Calu3 (cell line): ENCODE measurements at regions not wholly inside any gene's neighbourhood (a gene's known extent, or its start where the extent isn't known, plus 50 kb on each side); places are given as distances from the start of the nearest gene placed in this dataset.
A peak's percentile ranks its signal among the peaks of the same experiment; 100 is the strongest.

Source experiments
- BruUV-seq: library from RNA; stranded (reverse); fragments of 400-500 nt; replicated peaks from 2 replicates; lab custom pipeline; 2021; lab: Mats Ljungman, UMichigan
- CTCF ChIA-PET: fragments of 300-600 bp; sonication (Branson Sonifier 250); formaldehyde crosslinking; loops from one replicate; lab custom pipeline; 2022; ENCODE audit warnings: antibody characterized with exemption; lab: Charles Lee
- DNase-seq: peaks from one replicate; pipeline ENCODE4 v3.0.0; 2022
- H3K27ac Mint-ChIP-seq: one replicate; pipeline ENCODE4 v1.8.0; 2022; ENCODE audit warnings: mixed read lengths; ENCODE audit not compliant: unreplicated experiment
- H3K27me3 Mint-ChIP-seq: one replicate; pipeline ENCODE4 v1.8.0; 2022; ENCODE audit warnings: mixed read lengths; ENCODE audit not compliant: unreplicated experiment
- H3K36me3 Mint-ChIP-seq: one replicate; pipeline ENCODE4 v1.8.0; 2022; ENCODE audit warnings: mild to moderate bottlenecking, moderate library complexity, mixed read lengths; ENCODE audit not compliant: insufficient read depth, unreplicated experiment
- H3K4me1 Mint-ChIP-seq: one replicate; pipeline ENCODE4 v1.8.0; 2022; ENCODE audit warnings: mild to moderate bottlenecking, low read depth, mixed read lengths; ENCODE audit not compliant: unreplicated experiment
- H3K4me3 Mint-ChIP-seq: one replicate; pipeline ENCODE4 v1.8.0; 2022; ENCODE audit warnings: mild to moderate bottlenecking, low read depth, moderate library complexity, mixed read lengths; ENCODE audit not compliant: unreplicated experiment
- H3K9me3 Mint-ChIP-seq: one replicate; pipeline ENCODE4 v1.8.0; 2022; ENCODE audit warnings: low read depth, mixed read lengths; ENCODE audit not compliant: unreplicated experiment
- intact Hi-C: fragments of 100-400 bp; cut with micrococcal nuclease; formaldehyde crosslinking; loops from one replicate; pipeline ENCODE4 v1.10.0; 2022; ENCODE audit not compliant: unreplicated experiment
- TF ChIP-seq, protein P1 (sequence below): fragments of 200-600 bp; IDR thresholded peaks from one replicate; pipeline ENCODE4 v1.8.0; 2022; ENCODE audit warnings: antibody characterized with exemption; ENCODE audit not compliant: unreplicated experiment

- Mint-ChIP-seq H3K36me3 (peaks cover 11% of the 10 kb centered on the region), H3K27me3 (no peaks in the 10 kb centered on the region), H3K4me1 (peaks cover 72% of the 10 kb centered on the region), H3K27ac (peak overlapping the region; percentile 99), H3K9me3 (no peaks in the 10 kb centered on the region), H3K4me3 (peak overlapping the region; percentile 46)
- CTCF ChIA-PET = interaction anchor here (0.6 to 2.8 kb wide), 12 partner anchors 16 to 393 kb away, joined by 3 to 12 read pairs (median 3); partner anchors contain the start of gene PHLDA1
- intact Hi-C loops = loop anchor here (2.0 to 5.0 kb wide), 7 partner anchors 16 to 380 kb away; no protein-coding TSS in a partner anchor
- TSS peak; percentile 93 for BruUV-seq
- TF ChIP-seq, protein P1, sequence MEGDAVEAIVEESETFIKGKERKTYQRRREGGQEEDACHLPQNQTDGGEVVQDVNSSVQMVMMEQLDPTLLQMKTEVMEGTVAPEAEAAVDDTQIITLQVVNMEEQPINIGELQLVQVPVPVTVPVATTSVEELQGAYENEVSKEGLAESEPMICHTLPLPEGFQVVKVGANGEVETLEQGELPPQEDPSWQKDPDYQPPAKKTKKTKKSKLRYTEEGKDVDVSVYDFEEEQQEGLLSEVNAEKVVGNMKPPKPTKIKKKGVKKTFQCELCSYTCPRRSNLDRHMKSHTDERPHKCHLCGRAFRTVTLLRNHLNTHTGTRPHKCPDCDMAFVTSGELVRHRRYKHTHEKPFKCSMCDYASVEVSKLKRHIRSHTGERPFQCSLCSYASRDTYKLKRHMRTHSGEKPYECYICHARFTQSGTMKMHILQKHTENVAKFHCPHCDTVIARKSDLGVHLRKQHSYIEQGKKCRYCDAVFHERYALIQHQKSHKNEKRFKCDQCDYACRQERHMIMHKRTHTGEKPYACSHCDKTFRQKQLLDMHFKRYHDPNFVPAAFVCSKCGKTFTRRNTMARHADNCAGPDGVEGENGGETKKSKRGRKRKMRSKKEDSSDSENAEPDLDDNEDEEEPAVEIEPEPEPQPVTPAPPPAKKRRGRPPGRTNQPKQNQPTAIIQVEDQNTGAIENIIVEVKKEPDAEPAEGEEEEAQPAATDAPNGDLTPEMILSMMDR = no peak
- DNase-seq = peak; percentile 83
These were observed 129.8 kb upstream of the KRR1 start for GRCh38 chr12:75641031-75641780.

DNA sequence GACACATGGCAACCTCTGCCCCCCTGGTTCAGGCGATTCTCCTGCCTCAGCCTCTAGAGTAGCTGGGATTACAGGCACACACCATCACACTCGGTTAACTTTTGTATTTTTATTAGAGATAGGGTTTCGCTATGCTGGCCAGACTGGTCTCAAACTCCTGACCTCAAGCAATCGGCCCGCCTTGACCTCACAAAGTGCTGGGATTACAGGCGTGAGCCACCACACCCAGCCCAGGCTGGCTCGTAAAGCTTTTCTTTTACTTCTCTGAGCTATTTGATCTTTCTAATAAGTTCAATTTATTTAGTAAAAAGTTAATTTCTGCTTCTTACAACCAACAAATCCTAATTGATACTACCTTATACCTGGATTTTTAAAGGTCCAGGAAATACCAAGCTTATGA is 127.4 kb upstream of the KRR1 start:
- Mint-ChIP-seq H3K9me3 (no peaks in the 10 kb centered on the region), H3K36me3 (peaks cover 11% of the 10 kb centered on the region), H3K27me3 (no peaks in the 10 kb centered on the region), H3K4me1 (peaks cover 87% of the 10 kb centered on the region), H3K27ac (peak overlapping the region; percentile 99), H3K4me3 (no peak overlapping the region)
- TF ChIP-seq, protein P1 = no peak
- CTCF ChIA-PET = interaction anchor here (0.7 to 1.2 kb wide), 5 partner anchors 72 to 374 kb away, joined by 3 to 4 read pairs (median 3); no protein-coding TSS in a partner anchor
- DNase-seq = peak; percentile 28
- intact Hi-C loops = loop anchor here (2.0 to 5.0 kb wide), 3 partner anchors 84 to 189 kb away; no protein-coding TSS in a partner anchor
- BruUV-seq = no TSS peak

DNA sequence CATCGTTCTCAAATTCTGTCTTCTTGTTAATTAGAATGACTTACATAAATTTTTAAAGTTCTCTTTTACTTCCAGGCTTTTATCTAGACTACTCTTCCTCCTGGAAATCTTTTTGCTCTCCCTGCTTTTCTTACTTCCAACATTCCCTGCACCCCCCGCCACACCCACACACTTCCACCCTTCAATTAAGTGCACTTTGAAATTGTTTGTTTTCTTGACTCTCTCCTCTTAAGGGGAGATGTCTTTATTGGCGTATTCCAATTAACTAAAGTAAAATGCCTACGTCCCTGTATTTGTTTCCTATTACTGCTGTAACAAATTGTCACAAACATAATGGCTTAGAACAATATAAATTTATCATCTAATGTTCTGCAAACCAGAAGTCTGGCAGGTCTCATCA is 125.2 kb upstream of the KRR1 start:
- DNase-seq = no peak
- H3K4me3 Mint-ChIP-seq = no peak overlapping the region
- intact Hi-C loops = loop anchor here (5.0 kb wide), 2 partner anchors 109 to 191 kb away; no protein-coding TSS in a partner anchor

More for the DNA sequence above, 125.2 kb upstream of the KRR1 start:
- peaks cover 11% of the 10 kb centered on the region for H3K36me3 Mint-ChIP-seq
- H3K27me3 Mint-ChIP-seq = no peaks in the 10 kb centered on the region
- peaks cover 72% of the 10 kb centered on the region for H3K4me1 Mint-ChIP-seq
- CTCF ChIA-PET = interaction anchor here (0.9 kb wide), 1 partner anchor 11 kb away, joined by 3 read pairs; no protein-coding TSS in a partner anchor
- TF ChIP-seq, protein P1 = no peak
- no TSS peak for BruUV-seq
- peak overlapping the region; percentile 80 for H3K27ac Mint-ChIP-seq
- H3K9me3 Mint-ChIP-seq = no peaks in the 10 kb centered on the region
